Panc1 (cell line): ENCODE measurements at regions not wholly inside any gene's neighbourhood (a gene's known extent, or its start where the extent isn't known, plus 50 kb on each side); places are given as distances from the start of the nearest gene placed in this dataset.

ENCODE experiments used
- ATAC-seq: fragments of 200-7000 bp; cut with Tn5 transposase; 2 replicates; pipeline ENCODE4 v1.9.1; 2020; ENCODE audit warnings: mild to moderate bottlenecking, moderate library complexity
- BruUV-seq: library from RNA; stranded (reverse); fragments of 400-500 nt; replicated peaks from 2 replicates; lab custom pipeline; 2021; lab: Mats Ljungman, UMichigan
- CTCF ChIA-PET: fragments of 300-600 bp; sonication (Branson Sonifier 250); formaldehyde crosslinking; loops from one replicate; lab custom pipeline; 2022; ENCODE audit warnings: antibody characterized with exemption; lab: Charles Lee
- POLR2A ChIA-PET: fragments of 300-600 bp; sonication (Branson Sonifier 250); formaldehyde crosslinking; loops from one replicate; lab custom pipeline; 2022; ENCODE audit warnings: antibody characterized with exemption; lab: Charles Lee
- DNase-seq: peaks from one replicate; pipeline ENCODE4 v3.0.0-alpha.2; 2010; ENCODE audit warnings: low read depth, low spot score
- H3K27ac ChIP-seq: 2 replicates; pipeline ENCODE4 v1.5.1; 2011; ENCODE audit warnings: mild to moderate bottlenecking, low read length, inconsistent platforms
- H3K27me3 ChIP-seq: fragments of 200-500 bp; sonication (Bioruptor generic); 2 replicates; pipeline ENCODE4 v1.6.0; 2014; ENCODE audit warnings: low read length, inconsistent platforms; ENCODE audit not compliant: control insufficient read depth, insufficient read depth
- H3K36me3 ChIP-seq: fragments of 200-500 bp; sonication (Bioruptor generic); 2 replicates; pipeline ENCODE4 v1.5.1; 2014; ENCODE audit warnings: inconsistent platforms, mild to moderate bottlenecking, low read length, moderate library complexity; ENCODE audit not compliant: control insufficient read depth, insufficient read depth
- H3K4me1 ChIP-seq: 2 replicates; pipeline ENCODE4 v1.5.1; 2011; ENCODE audit warnings: inconsistent platforms, mild to moderate bottlenecking, low read length, moderate library complexity; ENCODE audit not compliant: control insufficient read depth, insufficient read depth
- H3K4me3 ChIP-seq, 2 experiments: 2 replicates each; pipeline ENCODE4 v1.5.1; 2011 to 2012; ENCODE audit warnings: low read depth in 2 of 2, low read length in 2 of 2, mild to moderate bottlenecking in 2 of 2, inconsistent platforms in 1 of 2, moderate library complexity in 1 of 2
- H3K9me3 ChIP-seq: fragments of 200-500 bp; sonication (Bioruptor generic); 2 replicates; pipeline ENCODE4 v1.5.1; 2014; ENCODE audit warnings: low read depth, mild to moderate bottlenecking, inconsistent platforms, low read length, moderate library complexity; ENCODE audit not compliant: control insufficient read depth, insufficient read depth
- CTCF ChIP-seq: fragments of 450-650 bp; IDR thresholded peaks from 2 replicates; pipeline ENCODE4 v1.5.1; 2017; ENCODE audit warnings: mild to moderate bottlenecking
- POLR2AphosphoS5 ChIP-seq: IDR thresholded peaks from 2 replicates; pipeline ENCODE4 v1.6.1; 2012; ENCODE audit warnings: mild to moderate bottlenecking, low read depth, low read length, moderate library complexity
- REST ChIP-seq, 2 experiments: IDR thresholded peaks; 2 replicates each; pipeline ENCODE4 v1.6.1; 2011 to 2012; ENCODE audit warnings: low read depth in 2 of 2, control low read depth in 1 of 2, low read length in 1 of 2, mild to moderate bottlenecking in 1 of 2, moderate library complexity in 1 of 2; ENCODE audit not compliant: insufficient read depth in 1 of 2
- SIN3A ChIP-seq: IDR thresholded peaks from 2 replicates; pipeline ENCODE4 v1.6.1; 2012; ENCODE audit warnings: low read depth, mild to moderate bottlenecking, low read length, moderate library complexity, borderline replicate concordance; ENCODE audit not compliant: insufficient read depth
- TCF7L2 ChIP-seq: IDR thresholded peaks from 2 replicates; pipeline ENCODE4 v1.6.1; 2011; ENCODE audit warnings: mild to moderate bottlenecking, low read depth, low read length, inconsistent platforms
- in situ Hi-C: cut with HindIII; loops from 2 replicates; pipeline ENCODE4 v1.10.0; 2016; ENCODE audit warnings: low sequenced_read_pairs, low pct_unique_long_range_greater_than_20kb
- intact Hi-C: fragments of 100-400 bp; cut with micrococcal nuclease; formaldehyde crosslinking; loops from one replicate; pipeline ENCODE4 v1.10.0; 2022; ENCODE audit not compliant: unreplicated experiment

- no TSS peak for BruUV-seq
- DNase-seq (no peak), ATAC-seq (no peak)
- no peak overlapping the region for H3K4me3 ChIP-seq
- POLR2A ChIA-PET, result no interaction called here
- no peaks in the 10 kb centered on the region for H3K4me1 ChIP-seq
- H3K27me3 ChIP-seq, result no peaks in the 10 kb centered on the region
- in situ Hi-C loops (no loop called here), intact Hi-C loops (no loop called here)
- no peaks in the 10 kb centered on the region for H3K36me3 ChIP-seq
- no peak overlapping the region for H3K27ac ChIP-seq
- TF ChIP-seq POLR2AphosphoS5 (no peak), SIN3A (no peak), TCF7L2 (no peak), CTCF (no peak), REST (IDR thresholded peaks at IDR 0.05; ENCODE audit: insufficient read depth in 1 of 2, low read depth in 2 of 2, low read length in 1 of 2) (no peak)
- CTCF ChIA-PET, result no interaction called here
- no peaks in the 10 kb centered on the region; the same call in 1 of the 2 replicates for H3K9me3 ChIP-seq
Observed at GRCh38 chr10:124302951-124303505, 115.7 kb downstream of the OAT start.

GRCh38 chr10:124301736-124302135 lies 117.0 kb downstream of the OAT start:
- TF ChIP-seq CTCF (no peak), REST (IDR thresholded peaks at IDR 0.05; ENCODE audit: insufficient read depth in 1 of 2, low read depth in 2 of 2, low read length in 1 of 2) (no peak), TCF7L2 (no peak), SIN3A (no peak), POLR2AphosphoS5 (no peak)
- no peak overlapping the region for H3K27ac ChIP-seq
- intact Hi-C loops (no loop called here), in situ Hi-C loops (no loop called here)
- no peak for DNase-seq
- no peak overlapping the region for H3K4me3 ChIP-seq
- POLR2A ChIA-PET, result no interaction called here
- CTCF ChIA-PET, result interaction anchor here (0.6 kb wide), 1 partner anchor 237 kb away, joined by 3 read pairs; no protein-coding TSS in a partner anchor
- BruUV-seq, result no TSS peak
- no peaks in the 10 kb centered on the region; the same call in 1 of the 2 replicates for H3K9me3 ChIP-seq
- ATAC-seq, result no peak
- no peaks in the 10 kb centered on the region for H3K36me3 ChIP-seq
- no peaks in the 10 kb centered on the region for H3K4me1 ChIP-seq
- H3K27me3 ChIP-seq, result no peaks in the 10 kb centered on the region
